ENCODE measurements at regions not wholly inside any gene's neighbourhood (a gene's known extent, or its start where the extent isn't known, plus 50 kb on each side); places are given as distances from the start of the nearest gene placed in this dataset.

DNA sequence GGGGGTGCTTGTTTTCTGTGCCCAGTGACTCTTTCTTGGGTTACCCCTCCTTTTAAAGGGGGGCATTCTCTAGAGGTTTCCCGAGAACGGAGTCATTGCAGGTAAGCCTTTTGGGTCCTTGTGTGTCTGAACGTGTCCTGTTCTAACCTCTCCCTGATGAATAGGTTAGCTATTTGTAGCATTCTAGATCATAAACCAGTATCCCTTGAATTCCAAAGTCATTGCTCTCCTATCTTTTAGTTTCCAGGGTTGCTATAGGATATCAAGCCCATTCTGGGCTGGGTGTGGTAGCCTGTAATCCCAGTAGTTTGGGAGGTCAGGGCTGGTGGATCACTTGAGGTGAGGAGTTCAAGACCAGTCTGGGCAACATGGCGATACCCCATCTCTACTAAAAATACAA, 65.9 kb upstream of the YWHAQ start:
- no peak overlapping the region for H3K4me3 Mint-ChIP-seq (ENCODE audit: low read depth)
- H3K27me3 Mint-ChIP-seq: no peaks in the 10 kb centered on the region
- no peak for DNase-seq (ENCODE audit: low spot score, unreplicated experiment)
- TF ChIP-seq, protein P1, sequence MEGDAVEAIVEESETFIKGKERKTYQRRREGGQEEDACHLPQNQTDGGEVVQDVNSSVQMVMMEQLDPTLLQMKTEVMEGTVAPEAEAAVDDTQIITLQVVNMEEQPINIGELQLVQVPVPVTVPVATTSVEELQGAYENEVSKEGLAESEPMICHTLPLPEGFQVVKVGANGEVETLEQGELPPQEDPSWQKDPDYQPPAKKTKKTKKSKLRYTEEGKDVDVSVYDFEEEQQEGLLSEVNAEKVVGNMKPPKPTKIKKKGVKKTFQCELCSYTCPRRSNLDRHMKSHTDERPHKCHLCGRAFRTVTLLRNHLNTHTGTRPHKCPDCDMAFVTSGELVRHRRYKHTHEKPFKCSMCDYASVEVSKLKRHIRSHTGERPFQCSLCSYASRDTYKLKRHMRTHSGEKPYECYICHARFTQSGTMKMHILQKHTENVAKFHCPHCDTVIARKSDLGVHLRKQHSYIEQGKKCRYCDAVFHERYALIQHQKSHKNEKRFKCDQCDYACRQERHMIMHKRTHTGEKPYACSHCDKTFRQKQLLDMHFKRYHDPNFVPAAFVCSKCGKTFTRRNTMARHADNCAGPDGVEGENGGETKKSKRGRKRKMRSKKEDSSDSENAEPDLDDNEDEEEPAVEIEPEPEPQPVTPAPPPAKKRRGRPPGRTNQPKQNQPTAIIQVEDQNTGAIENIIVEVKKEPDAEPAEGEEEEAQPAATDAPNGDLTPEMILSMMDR (IDR thresholded peaks at IDR 0.05; ENCODE audit: unreplicated experiment): no peak
- no peaks in the 10 kb centered on the region for H3K9me3 Mint-ChIP-seq (ENCODE audit: low read depth)
- no peak overlapping the region for H3K27ac Mint-ChIP-seq
- H3K36me3 Mint-ChIP-seq (ENCODE audit: insufficient read depth): no peaks in the 10 kb centered on the region
- H3K4me1 Mint-ChIP-seq (ENCODE audit: low read depth): peaks cover 4% of the 10 kb centered on the region

DNA sequence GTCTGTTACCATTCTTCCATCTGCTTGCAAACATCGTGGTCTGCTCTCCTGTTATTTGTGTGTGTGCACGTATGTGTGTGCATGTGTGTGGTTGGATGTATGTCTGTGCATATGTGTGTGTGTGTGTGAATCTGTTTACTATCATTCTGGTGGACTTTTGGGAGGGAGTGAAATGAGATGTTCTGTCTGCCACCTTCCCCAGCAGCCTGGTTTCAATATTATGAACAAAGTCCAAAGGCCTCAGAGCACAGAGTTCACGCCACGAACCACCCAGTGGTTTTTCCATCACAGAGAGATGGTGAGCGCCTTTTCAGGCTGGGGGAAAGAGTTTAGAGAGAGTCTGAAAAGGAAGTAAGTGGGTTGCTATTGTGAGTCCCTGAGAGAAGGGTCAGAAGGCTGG, 67.1 kb upstream of the YWHAQ start:
- Mint-ChIP-seq H3K36me3 (ENCODE audit: insufficient read depth) (no peaks in the 10 kb centered on the region), H3K9me3 (ENCODE audit: low read depth) (peaks cover 4% of the 10 kb centered on the region), H3K27me3 (no peaks in the 10 kb centered on the region), H3K27ac (no peak overlapping the region), H3K4me3 (ENCODE audit: low read depth) (no peak overlapping the region), H3K4me1 (ENCODE audit: low read depth) (peaks cover 8% of the 10 kb centered on the region)
- TF ChIP-seq, protein P1 (IDR thresholded peaks at IDR 0.05; ENCODE audit: unreplicated experiment): no peak
- no peak for DNase-seq (ENCODE audit: low spot score, unreplicated experiment)

DNA sequence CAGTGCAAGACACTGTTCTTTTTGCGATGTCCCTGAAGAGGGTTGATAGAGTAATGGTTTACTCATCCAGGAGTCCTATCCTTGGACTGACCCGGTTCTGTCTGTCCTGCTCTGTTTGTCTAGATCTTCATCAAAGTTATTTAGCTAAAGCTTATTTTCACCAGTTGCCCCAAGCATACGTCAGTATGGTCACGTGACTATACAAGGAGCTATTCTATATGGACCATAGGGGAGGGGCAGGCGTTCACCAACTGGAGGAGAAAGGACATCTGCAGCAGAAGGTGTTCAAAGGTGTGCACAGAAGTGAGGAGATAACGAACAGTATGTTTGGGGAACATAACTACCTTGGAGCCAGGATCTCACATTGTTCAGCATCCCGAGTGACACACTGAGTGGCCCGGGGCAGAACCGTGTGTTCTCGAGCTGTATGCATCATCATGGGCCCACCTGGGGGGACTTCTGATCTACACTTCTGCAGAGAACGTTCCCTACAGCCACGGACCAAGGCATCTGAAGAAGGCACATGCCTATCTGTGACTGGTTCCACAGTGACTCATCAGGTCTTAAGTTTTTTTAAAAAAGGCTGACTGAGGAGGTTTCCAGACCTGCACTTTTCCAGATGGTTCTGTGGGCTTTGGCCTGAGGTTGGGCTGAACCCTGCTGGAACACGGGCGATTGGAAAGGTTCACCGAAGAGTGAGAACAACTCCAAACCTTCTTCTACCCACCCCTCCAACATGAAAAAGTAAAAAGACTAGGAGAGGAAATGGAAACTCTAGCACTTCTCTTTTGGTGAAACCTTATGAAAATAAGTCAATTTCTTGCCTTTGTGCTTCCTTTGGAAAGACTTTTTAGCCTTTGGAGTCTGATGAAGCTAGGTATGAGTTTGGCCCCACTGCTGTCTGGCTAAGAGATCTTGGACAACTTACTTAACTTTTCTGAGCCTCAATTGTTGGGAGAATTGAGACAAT, 68.6 kb upstream of the YWHAQ start:
- H3K36me3 Mint-ChIP-seq (ENCODE audit: insufficient read depth): no peaks in the 10 kb centered on the region
- TF ChIP-seq, protein P1 (IDR thresholded peaks at IDR 0.05; ENCODE audit: unreplicated experiment): no peak

DNA sequence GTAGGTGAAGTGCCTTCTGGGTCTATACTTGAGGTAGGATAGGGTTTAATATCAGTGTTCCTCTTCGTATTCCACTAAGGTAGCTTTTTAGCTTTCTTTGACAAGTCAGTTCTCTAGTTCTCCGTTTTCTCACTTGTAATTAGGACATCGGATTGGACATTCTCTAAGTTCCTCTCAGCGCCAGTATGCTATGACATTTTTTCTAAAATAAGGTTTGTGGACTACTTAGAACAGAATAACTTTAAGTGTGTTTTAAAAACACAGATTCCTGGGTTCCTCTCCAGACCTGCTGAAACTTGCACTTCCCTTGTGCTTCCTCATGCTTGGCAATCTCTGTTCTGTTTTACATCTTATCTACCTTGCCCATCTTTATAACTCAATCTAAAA, 69.3 kb upstream of the YWHAQ start:
- Mint-ChIP-seq H3K4me1 (ENCODE audit: low read depth) (peaks cover 15% of the 10 kb centered on the region), H3K4me3 (ENCODE audit: low read depth) (no peak overlapping the region), H3K36me3 (ENCODE audit: insufficient read depth) (no peaks in the 10 kb centered on the region), H3K9me3 (ENCODE audit: low read depth) (peaks cover 4% of the 10 kb centered on the region), H3K27ac (no peak overlapping the region), H3K27me3 (no peaks in the 10 kb centered on the region)
- TF ChIP-seq, protein P1 (IDR thresholded peaks at IDR 0.05; ENCODE audit: unreplicated experiment): no peak
- DNase-seq (ENCODE audit: low spot score, unreplicated experiment): no peak

More for the DNA sequence above, 68.6 kb upstream of the YWHAQ start:
- H3K9me3 Mint-ChIP-seq (ENCODE audit: low read depth): peaks cover 4% of the 10 kb centered on the region
- no peak for DNase-seq (ENCODE audit: low spot score, unreplicated experiment)
- H3K4me1 Mint-ChIP-seq (ENCODE audit: low read depth): peaks cover 12% of the 10 kb centered on the region
- no peak overlapping the region for H3K4me3 Mint-ChIP-seq (ENCODE audit: low read depth)
- H3K27me3 Mint-ChIP-seq: no peaks in the 10 kb centered on the region
- H3K27ac Mint-ChIP-seq: no peak overlapping the region

DNA sequence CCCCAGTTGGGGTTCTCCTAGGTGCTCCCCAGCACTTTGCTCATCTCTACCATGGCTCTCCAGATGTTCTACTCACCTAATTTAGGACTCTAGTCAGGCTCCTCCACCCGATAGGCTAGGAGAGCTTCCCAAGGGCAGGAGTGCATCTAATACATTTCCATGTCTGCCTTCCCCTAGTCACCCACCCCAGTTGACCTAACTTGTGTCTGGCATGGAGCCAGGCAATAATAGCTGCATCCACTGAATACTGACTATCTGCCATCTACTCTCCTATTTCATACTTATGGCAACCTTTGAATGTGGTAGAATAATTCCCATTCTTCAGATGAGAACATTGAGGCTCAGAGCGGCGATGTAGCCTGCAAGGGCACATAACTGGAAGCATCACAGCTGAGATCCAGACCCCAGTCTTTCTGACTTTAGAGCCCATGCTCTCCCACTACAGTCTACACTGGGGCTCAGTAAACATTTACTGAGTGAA, 71.8 kb upstream of the YWHAQ start:
- H3K27me3 Mint-ChIP-seq: no peaks in the 10 kb centered on the region
- H3K9me3 Mint-ChIP-seq (ENCODE audit: low read depth): peaks cover 4% of the 10 kb centered on the region
- H3K36me3 Mint-ChIP-seq (ENCODE audit: insufficient read depth): no peaks in the 10 kb centered on the region
- H3K4me1 Mint-ChIP-seq (ENCODE audit: low read depth): peaks cover 25% of the 10 kb centered on the region
- no peak for DNase-seq (ENCODE audit: low spot score, unreplicated experiment)
- TF ChIP-seq, protein P1 (IDR thresholded peaks at IDR 0.05; ENCODE audit: unreplicated experiment): no peak
- H3K27ac Mint-ChIP-seq: peak overlapping the region; percentile 23
- no peak overlapping the region for H3K4me3 Mint-ChIP-seq (ENCODE audit: low read depth)

Measured in progenitor cell of endocrine pancreas (in vitro differentiated cells).